Stimulated activated CD4-positive, alpha-beta T cell treated with anti-CD3 and anti-CD28 coated beads, TNF-alpha, amount 100 ng/mL, for 48 hours (primary cell): ENCODE measurements at regions not wholly inside any gene's neighbourhood (a gene's known extent, or its start where the extent isn't known, plus 50 kb on each side); places are given as distances from the start of the nearest gene placed in this dataset.

Experiments used
- DNase-seq, 3 donors: peaks; one replicate each; pipeline ENCODE4 v3.0.0-alpha.2; 2020; ENCODE audit warnings: low read depth in 3 of 3

DNA sequence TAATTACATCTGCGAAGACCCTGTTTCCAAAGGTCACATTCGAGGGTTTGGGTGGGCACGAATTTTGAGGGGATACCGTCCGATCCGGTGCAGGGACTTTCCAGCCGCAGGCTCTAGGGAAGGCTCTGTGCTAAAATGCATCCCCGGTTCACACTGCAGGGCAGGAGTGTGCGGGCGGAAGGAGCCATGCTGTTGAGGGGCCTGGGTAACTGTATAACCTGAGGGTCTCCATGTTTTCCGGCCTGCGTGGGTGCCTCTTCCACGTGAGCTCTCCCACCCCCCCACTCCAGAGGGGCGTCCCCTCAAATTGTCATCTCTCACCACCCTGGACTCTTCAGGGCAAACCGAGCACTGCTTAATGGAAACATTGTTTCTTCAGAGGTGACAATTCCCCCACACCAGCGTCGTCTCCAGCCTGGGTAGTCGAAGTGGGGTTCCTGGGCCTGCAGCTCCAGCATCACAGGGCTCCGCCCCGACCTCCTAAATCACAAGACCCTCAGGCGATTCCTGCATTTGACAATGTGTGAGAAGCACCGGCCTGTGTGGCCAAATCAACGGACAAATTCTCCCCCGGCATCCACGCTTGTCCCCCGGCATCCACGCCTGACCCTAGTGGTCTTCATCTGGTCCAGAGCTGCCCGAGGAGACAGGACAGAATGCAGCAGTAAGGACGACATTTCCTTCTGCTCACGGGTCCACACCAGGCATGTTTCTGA is 51.2 kb downstream of the FOXL3 start:
- DNase-seq, result no peak

DNA sequence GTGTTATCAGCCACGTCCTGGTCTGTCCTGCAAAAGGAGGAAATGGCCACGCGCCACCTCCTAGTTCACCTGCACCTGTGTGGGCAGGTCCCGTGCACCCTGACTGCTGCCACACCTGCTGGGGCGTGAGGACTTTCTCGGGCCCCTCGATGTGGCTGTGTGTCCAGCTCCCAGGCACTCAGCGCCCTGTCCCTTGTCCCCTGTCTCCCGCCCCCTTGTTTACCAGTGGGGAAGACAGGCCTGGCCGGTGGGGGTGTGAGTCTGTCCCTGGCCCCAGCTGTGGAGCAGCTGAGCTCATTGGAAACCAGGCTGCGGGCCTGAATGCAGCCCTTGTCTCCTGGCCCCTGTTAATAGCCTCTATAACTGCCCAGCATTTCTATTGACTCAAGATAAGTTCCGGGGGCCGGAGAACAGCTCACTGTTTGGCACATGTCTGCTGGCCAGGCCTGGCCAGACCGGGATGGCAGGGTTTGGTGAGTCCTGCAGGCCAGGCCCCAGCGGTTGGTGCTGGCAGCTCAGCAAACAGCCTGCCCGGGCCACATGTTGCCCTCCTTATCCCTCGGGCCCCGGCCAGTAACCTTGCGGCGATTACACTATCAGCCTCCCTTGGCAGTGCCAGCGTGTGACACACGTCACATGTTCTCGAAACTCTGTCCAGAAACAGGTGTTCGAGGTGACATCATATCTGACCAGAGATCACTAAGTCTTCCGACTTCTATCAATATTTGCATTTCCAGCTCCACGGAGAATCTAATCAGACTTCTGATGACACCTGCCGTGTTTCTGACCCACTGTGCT is 52.1 kb downstream of the FOXL3 start:
- DNase-seq, result no peak

GRCh38 chr7:342681-343216 is 52.8 kb downstream of the FOXL3 start:
- DNase-seq, result no peak

DNA sequence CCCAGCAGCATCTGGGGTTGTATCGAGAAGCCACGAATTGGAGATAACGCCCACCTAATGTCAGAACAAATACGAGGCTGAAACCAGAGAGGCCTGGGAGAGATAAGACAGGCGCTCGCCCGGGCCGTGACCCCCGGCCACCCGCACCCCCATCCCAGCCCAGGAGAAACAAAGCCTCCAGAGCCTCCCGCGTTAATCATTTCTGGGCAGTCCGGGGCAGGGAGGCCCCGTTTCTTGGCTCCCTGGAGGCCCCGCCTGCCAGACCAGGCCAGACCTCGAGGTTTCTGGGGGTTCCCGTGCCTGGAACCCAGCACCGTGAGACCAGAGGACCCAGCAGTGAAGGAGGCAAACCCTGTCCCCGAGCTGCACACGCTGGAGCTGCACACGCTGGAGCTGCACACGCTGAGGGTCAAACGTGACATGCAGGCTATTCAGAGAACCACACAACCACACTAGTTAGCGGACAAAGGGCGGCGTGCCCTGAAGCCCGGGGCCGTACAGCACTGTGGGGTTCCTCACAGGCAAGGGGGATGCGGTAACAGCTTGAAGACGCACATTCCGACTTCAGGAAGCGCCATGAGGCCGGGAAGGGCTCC is 53.4 kb downstream of the FOXL3 start:
- no peak for DNase-seq

GRCh38 chr7:343864-344607 is 54.1 kb downstream of the FOXL3 start:
- DNase-seq, result no peak

DNA sequence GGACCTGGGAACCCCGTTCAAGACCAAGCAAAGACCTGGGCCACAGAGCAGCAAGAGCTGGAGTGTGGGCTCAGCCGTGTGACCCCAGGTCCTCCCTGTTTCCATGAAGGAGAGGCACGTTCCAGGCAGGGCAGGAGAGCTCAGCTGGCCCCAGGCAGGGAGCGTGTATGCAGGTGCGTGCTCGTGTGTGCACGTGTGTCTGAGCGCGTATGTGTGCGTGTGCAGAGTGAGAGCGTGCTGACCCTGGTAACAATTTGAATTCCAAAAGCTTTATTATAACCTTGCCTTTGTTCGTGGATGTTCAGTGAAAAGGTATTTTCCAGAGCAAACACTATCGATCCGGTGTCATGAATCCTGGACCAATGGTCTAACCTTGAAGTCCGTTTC is 54.6 kb downstream of the FOXL3 start:
- no peak for DNase-seq

DNA sequence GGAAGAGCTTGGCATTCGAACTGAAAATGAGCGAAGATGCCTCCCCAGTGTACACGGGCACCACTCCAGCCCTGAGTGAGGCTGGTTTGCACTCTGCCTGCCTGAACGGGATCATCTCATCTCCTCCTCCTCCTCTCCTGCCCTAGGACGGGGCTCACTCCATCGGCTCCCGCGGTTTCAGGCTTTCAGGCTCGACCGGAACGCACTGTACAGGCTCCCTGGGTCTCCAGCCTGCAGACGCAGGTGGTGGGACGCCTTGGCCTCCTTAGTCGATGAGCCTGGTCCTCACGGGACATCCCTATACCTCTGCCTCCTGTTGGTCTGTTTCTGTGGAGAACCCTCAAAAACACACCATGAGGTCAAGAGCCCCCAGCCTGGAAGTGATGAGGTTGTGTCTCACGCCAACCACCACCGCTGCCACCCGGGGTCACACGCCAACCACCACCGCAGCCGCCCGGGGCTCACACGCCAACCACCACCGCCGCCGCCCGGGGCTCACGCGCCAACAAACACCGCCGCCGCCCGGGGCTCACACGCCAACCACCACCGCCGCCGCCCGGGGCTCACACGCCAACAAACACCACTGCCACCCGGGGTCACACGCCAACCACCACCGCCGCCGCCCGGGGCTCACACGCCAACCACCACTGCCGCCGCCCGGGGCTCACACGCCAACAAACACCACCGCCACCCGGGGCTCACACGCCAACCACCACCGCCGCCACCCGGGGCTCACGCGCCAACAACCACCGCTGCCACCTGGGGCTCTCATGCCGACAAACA is 56.3 kb downstream of the FOXL3 start:
- DNase-seq, result no peak

GRCh38 chr7:347001-347590 is 57.1 kb downstream of the FOXL3 start:
- DNase-seq, result no peak

GRCh38 chr7:347644-348479 is 57.9 kb downstream of the FOXL3 start:
- DNase-seq, result no peak

GRCh38 chr7:348480-348844 is 58.5 kb downstream of the FOXL3 start:
- DNase-seq, result no peak

DNA sequence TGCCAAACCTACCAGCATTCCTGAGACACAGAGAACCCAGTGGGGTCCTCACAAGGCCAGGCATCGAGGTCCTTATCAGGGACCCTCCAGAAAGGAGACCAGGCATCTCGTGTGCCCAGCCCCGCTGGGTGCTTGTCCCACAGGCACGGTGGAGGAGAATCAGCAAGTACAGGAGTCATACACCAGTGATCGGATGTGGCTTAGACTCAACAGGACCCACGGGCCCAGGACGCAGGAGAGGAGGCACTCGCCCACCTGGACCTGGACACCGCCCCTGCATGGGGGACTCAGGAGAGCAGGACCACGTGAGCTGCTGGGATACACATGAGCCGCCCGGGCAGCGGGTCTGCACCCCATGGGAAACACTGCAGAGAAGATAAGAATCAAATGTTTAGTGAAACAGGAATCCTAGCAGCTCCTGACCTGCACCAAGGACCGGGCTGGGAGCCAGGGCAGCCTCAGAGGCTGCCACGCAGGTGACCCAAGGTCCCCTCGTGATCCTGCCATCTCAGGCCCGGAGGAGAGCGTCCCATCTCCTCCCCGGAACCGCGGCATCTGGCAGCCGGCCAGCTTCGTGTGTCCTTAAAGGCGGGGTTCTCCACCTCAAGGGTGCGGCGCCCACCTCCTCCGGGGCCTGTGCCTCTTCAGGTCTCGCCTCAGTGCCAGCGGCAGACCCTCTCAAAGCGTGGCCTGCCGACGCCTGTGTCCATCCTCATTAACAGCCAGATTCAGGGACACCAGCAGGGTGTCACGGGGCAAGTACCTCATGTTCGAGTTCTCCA is 59.2 kb downstream of the FOXL3 start:
- DNase-seq, result no peak

DNA sequence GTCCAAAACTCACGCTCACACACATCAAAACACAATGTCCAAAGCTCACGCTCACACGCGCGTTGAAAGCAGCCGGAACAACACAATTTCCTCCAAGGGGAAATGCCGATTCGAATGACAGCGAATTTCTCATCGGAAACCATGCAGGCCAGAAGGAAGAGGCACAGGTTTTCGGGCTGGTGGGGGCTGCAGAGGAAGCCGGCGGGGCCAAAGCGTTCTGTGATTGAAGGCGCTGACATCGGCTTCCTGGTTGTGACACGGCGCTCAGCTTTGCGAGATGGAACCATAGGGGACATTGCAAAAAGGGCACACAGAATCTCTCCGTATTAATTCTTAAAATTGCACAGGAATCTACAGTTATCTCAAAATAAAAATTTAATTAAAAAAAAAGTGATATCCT is 61.3 kb downstream of the FOXL3 start:
- DNase-seq, result peak in 1 of 3 donors; percentile 34

- DNase-seq, result no peak
These were observed 61.9 kb downstream of the FOXL3 start for GRCh38 chr7:351681-352480.

GRCh38 chr7:353746-354325 is 63.9 kb downstream of the FOXL3 start:
- no peak for DNase-seq

- DNase-seq, result no peak
These were observed 64.9 kb downstream of the FOXL3 start for GRCh38 chr7:354597-355470.

DNA sequence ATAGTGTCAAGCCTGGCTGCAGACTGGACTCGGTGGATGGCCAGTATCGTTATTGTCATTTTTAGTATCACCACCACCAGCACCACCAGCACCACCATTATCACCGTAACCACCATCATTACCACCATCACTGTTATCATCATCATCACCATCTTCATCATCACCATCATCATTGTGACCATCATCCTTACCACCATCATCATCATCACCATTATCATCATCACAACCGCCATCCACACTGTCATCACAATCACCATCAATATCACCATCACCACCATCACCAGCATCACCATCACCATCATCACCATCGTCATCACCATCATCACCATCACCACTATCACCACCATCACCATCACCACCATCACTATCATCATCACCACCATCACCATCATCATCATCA is 65.6 kb downstream of the FOXL3 start:
- no peak for DNase-seq

DNA sequence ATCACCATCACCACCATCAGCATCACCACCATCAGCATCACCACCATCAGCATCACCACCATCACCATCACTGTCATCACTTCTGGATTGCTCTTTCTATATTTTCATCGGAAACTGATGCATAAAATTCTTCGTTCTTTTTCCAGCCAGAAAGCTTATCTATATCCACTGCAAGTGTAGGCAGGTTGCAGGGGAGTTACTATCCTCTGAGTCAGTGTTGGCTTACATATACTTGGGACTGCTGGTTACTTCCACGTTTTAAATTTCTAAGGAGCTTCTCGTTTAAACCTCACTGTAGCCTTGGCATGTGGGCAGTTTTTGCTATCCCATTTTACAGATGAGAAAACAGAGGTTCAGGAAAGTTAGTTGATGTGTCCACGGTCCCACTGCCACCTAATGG is 66.1 kb downstream of the FOXL3 start:
- DNase-seq, result no peak
